ENCODE measurements at regions not wholly inside any gene's neighbourhood (a gene's known extent, or its start where the extent isn't known, plus 50 kb on each side); places are given as distances from the start of the nearest gene placed in this dataset.

- CTCF ChIA-PET = interaction anchor here (0.7 kb wide), 1 partner anchor 1871 kb away, joined by 3 read pairs; no protein-coding TSS in a partner anchor
- Mint-ChIP-seq H3K9me3 (peaks cover 0 to 3% (median 0%) of the 10 kb centered on the region in 11 donors), H3K36me3 (no peaks in the 10 kb centered on the region), H3K27me3 (peaks cover 0 to 4% (median 0%) of the 10 kb centered on the region in 5 donors), H3K4me3 (no peak overlapping the region), H3K27ac (no peak overlapping the region), H3K4me1 (peaks cover 0 to 4% (median 0%) of the 10 kb centered on the region in 7 donors)
- Histone ChIP-seq H3K36me3 (ENCODE audit: control insufficient read depth in 2 of 3, insufficient read depth in 3 of 3, low read length in 3 of 3) (no peaks in the 10 kb centered on the region), H3K27me3 (ENCODE audit: control insufficient read depth in 2 of 2, insufficient read depth in 2 of 2, low read length in 2 of 2) (no peaks in the 10 kb centered on the region), H3K4me3 (ENCODE audit: low read length) (no peak overlapping the region), H3K9me3 (ENCODE audit: control insufficient read depth in 2 of 3, low read length in 3 of 3) (no peaks in the 10 kb centered on the region), H3K4me1 (ENCODE audit: control insufficient read depth in 2 of 2, insufficient read depth in 2 of 2, low read length in 2 of 2) (no peaks in the 10 kb centered on the region), H3K27ac (ENCODE audit: low read depth, low read length) (no peak overlapping the region)
- no peak for ATAC-seq
- DNase-seq = no peak
- POLR2A ChIA-PET = no interaction called here
- intact Hi-C loops (cut with micrococcal nuclease) = no loop called here
Measured at GRCh38 chr3:40877631-40878463, 321.5 kb upstream of the CTNNB1 start.

- CTCF ChIA-PET = interaction anchor here (0.7 kb wide), 1 partner anchor 1871 kb away, joined by 3 read pairs; no protein-coding TSS in a partner anchor
- Mint-ChIP-seq H3K27me3 (peaks cover 0 to 4% (median 0%) of the 10 kb centered on the region in 5 donors), H3K27ac (no peak overlapping the region), H3K4me3 (no peak overlapping the region), H3K36me3 (no peaks in the 10 kb centered on the region), H3K9me3 (peaks cover 0 to 3% (median 0%) of the 10 kb centered on the region in 11 donors), H3K4me1 (peaks cover 0 to 4% (median 0%) of the 10 kb centered on the region in 7 donors)
- POLR2A ChIA-PET = no interaction called here
- DNase-seq = no peak
- Histone ChIP-seq H3K4me1 (ENCODE audit: control insufficient read depth in 2 of 2, insufficient read depth in 2 of 2, low read length in 2 of 2) (no peaks in the 10 kb centered on the region), H3K9me3 (ENCODE audit: control insufficient read depth in 2 of 3, low read length in 3 of 3) (no peaks in the 10 kb centered on the region), H3K36me3 (ENCODE audit: control insufficient read depth in 2 of 3, insufficient read depth in 3 of 3, low read length in 3 of 3) (no peaks in the 10 kb centered on the region), H3K27me3 (ENCODE audit: control insufficient read depth in 2 of 2, insufficient read depth in 2 of 2, low read length in 2 of 2) (no peaks in the 10 kb centered on the region), H3K27ac (ENCODE audit: low read depth, low read length) (no peak overlapping the region), H3K4me3 (ENCODE audit: low read length) (no peak overlapping the region)
- no peak for ATAC-seq
- intact Hi-C loops (cut with micrococcal nuclease) = no loop called here
Measured at GRCh38 chr3:40878464-40878905, 320.8 kb upstream of the CTNNB1 start.

- no peaks in the 10 kb centered on the region for H3K36me3 ChIP-seq (ENCODE audit: control insufficient read depth in 2 of 3, insufficient read depth in 3 of 3, low read length in 3 of 3)
- ChIA-PET CTCF (no interaction called here), POLR2A (no interaction called here)
- intact Hi-C loops (cut with micrococcal nuclease) = no loop called here
- DNase-seq (no peak), ATAC-seq (no peak)
- Mint-ChIP-seq H3K4me3 (no peak overlapping the region), H3K27ac (no peak overlapping the region), H3K27me3 (peaks cover 0 to 6% (median 0%) of the 10 kb centered on the region in 5 donors), H3K36me3 (no peaks in the 10 kb centered on the region), H3K4me1 (peaks cover 0 to 4% (median 0%) of the 10 kb centered on the region in 7 donors), H3K9me3 (peaks cover 0 to 3% (median 0%) of the 10 kb centered on the region in 11 donors)
- H3K4me1 ChIP-seq (ENCODE audit: control insufficient read depth in 2 of 2, insufficient read depth in 2 of 2, low read length in 2 of 2) = no peaks in the 10 kb centered on the region
- H3K27me3 ChIP-seq (ENCODE audit: control insufficient read depth in 2 of 2, insufficient read depth in 2 of 2, low read length in 2 of 2) = no peaks in the 10 kb centered on the region
- H3K27ac ChIP-seq (ENCODE audit: low read depth, low read length) = no peak overlapping the region
- H3K9me3 ChIP-seq (ENCODE audit: control insufficient read depth in 2 of 3, low read length in 3 of 3) = no peaks in the 10 kb centered on the region
- H3K4me3 ChIP-seq (ENCODE audit: low read length) = no peak overlapping the region
Measured at GRCh38 chr3:40885430-40885829, 313.9 kb upstream of the CTNNB1 start.

- Mint-ChIP-seq H3K4me1 (no peaks in the 10 kb centered on the region), H3K27me3 (peaks cover 0 to 2% (median 0%) of the 10 kb centered on the region in 5 donors), H3K9me3 (peaks cover 0 to 3% (median 0%) of the 10 kb centered on the region in 11 donors), H3K27ac (no peak overlapping the region), H3K4me3 (no peak overlapping the region), H3K36me3 (no peaks in the 10 kb centered on the region)
- intact Hi-C loops (cut with micrococcal nuclease) = no loop called here
- Histone ChIP-seq H3K4me3 (ENCODE audit: low read length) (no peak overlapping the region), H3K27ac (ENCODE audit: low read depth, low read length) (no peak overlapping the region), H3K27me3 (ENCODE audit: control insufficient read depth in 2 of 2, insufficient read depth in 2 of 2, low read length in 2 of 2) (no peaks in the 10 kb centered on the region), H3K4me1 (ENCODE audit: control insufficient read depth in 2 of 2, insufficient read depth in 2 of 2, low read length in 2 of 2) (no peaks in the 10 kb centered on the region), H3K36me3 (ENCODE audit: control insufficient read depth in 2 of 3, insufficient read depth in 3 of 3, low read length in 3 of 3) (no peaks in the 10 kb centered on the region), H3K9me3 (ENCODE audit: control insufficient read depth in 2 of 3, low read length in 3 of 3) (no peaks in the 10 kb centered on the region)
- ChIA-PET CTCF (no interaction called here), POLR2A (no interaction called here)
- DNase-seq = no peak
- ATAC-seq = no peak
Measured at GRCh38 chr3:40886660-40887425, 312.5 kb upstream of the CTNNB1 start.

- no peak overlapping the region for H3K27ac Mint-ChIP-seq
- ChIA-PET POLR2A (no interaction called here), CTCF (no interaction called here)
- DNase-seq (no peak), ATAC-seq (no peak)
- H3K36me3 Mint-ChIP-seq = no peaks in the 10 kb centered on the region
- H3K4me1 Mint-ChIP-seq = no peaks in the 10 kb centered on the region
- Histone ChIP-seq H3K27ac (ENCODE audit: low read depth, low read length) (no peak overlapping the region), H3K36me3 (ENCODE audit: control insufficient read depth in 2 of 3, insufficient read depth in 3 of 3, low read length in 3 of 3) (no peaks in the 10 kb centered on the region), H3K4me3 (ENCODE audit: low read length) (no peak overlapping the region), H3K4me1 (ENCODE audit: control insufficient read depth in 2 of 2, insufficient read depth in 2 of 2, low read length in 2 of 2) (no peaks in the 10 kb centered on the region), H3K9me3 (ENCODE audit: control insufficient read depth in 2 of 3, low read length in 3 of 3) (no peaks in the 10 kb centered on the region), H3K27me3 (ENCODE audit: control insufficient read depth in 2 of 2, insufficient read depth in 2 of 2, low read length in 2 of 2) (no peaks in the 10 kb centered on the region)
- intact Hi-C loops (cut with micrococcal nuclease) = no loop called here
- H3K9me3 Mint-ChIP-seq = peaks cover 0 to 3% (median 0%) of the 10 kb centered on the region in 11 donors
- H3K27me3 Mint-ChIP-seq = peaks cover 0 to 2% (median 0%) of the 10 kb centered on the region in 5 donors
- no peak overlapping the region for H3K4me3 Mint-ChIP-seq
Measured at GRCh38 chr3:40891186-40891585, 308.1 kb upstream of the CTNNB1 start.

- Histone ChIP-seq H3K36me3 (ENCODE audit: control insufficient read depth in 2 of 3, insufficient read depth in 3 of 3, low read length in 3 of 3) (no peaks in the 10 kb centered on the region), H3K27me3 (ENCODE audit: control insufficient read depth in 2 of 2, insufficient read depth in 2 of 2, low read length in 2 of 2) (no peaks in the 10 kb centered on the region), H3K27ac (ENCODE audit: low read depth, low read length) (no peak overlapping the region), H3K9me3 (ENCODE audit: control insufficient read depth in 2 of 3, low read length in 3 of 3) (no peaks in the 10 kb centered on the region), H3K4me1 (ENCODE audit: control insufficient read depth in 2 of 2, insufficient read depth in 2 of 2, low read length in 2 of 2) (no peaks in the 10 kb centered on the region), H3K4me3 (ENCODE audit: low read length) (no peak overlapping the region)
- ATAC-seq (no peak), DNase-seq (no peak)
- POLR2A ChIA-PET = no interaction called here
- no peak overlapping the region for H3K4me3 Mint-ChIP-seq
- CTCF ChIA-PET = no interaction called here
- no peaks in the 10 kb centered on the region for H3K4me1 Mint-ChIP-seq
- H3K9me3 Mint-ChIP-seq = peaks cover 0 to 3% (median 0%) of the 10 kb centered on the region in 11 donors
- H3K27ac Mint-ChIP-seq = no peak overlapping the region
- intact Hi-C loops (cut with micrococcal nuclease) = no loop called here
- H3K27me3 Mint-ChIP-seq = no peaks in the 10 kb centered on the region
- no peaks in the 10 kb centered on the region for H3K36me3 Mint-ChIP-seq
Measured at GRCh38 chr3:40895109-40895508, 304.2 kb upstream of the CTNNB1 start.
